Loucy (cell line): ENCODE measurements at regions not wholly inside any gene's neighbourhood (a gene's known extent, or its start where the extent isn't known, plus 50 kb on each side); places are given as distances from the start of the nearest gene placed in this dataset.

Experiments used
- H2AFZ ChIP-seq: fragments of 200-600 bp; sonication (generic); 2 replicates; pipeline ENCODE4 v1.6.0; 2016; ENCODE audit warnings: antibody characterized with exemption, mild to moderate bottlenecking, low read length, moderate library complexity
- H3F3A ChIP-seq: fragments of 200-600 bp; 2 replicates; pipeline ENCODE4 v1.6.0; 2016; ENCODE audit warnings: antibody characterized with exemption, low read depth, mild to moderate bottlenecking
- H3K27me3 ChIP-seq: fragments of 200-600 bp; sonication (generic); 2 replicates; pipeline ENCODE4 v1.6.1; 2014; ENCODE audit warnings: low read length, mild to moderate bottlenecking; ENCODE audit not compliant: insufficient read depth, poor library complexity, severe bottlenecking
- H3K36me3 ChIP-seq: fragments of 200-600 bp; sonication (generic); 2 replicates; pipeline ENCODE4 v1.6.1; 2016; ENCODE audit warnings: low read length; ENCODE audit not compliant: insufficient read depth
- H3K4me1 ChIP-seq: fragments of 200-600 bp; sonication (generic); 2 replicates; pipeline ENCODE4 v1.5.1; 2014; ENCODE audit warnings: low read length, mild to moderate bottlenecking; ENCODE audit not compliant: insufficient read depth, poor library complexity, severe bottlenecking
- H3K4me2 ChIP-seq: fragments of 200-600 bp; sonication (generic); 2 replicates; pipeline ENCODE4 v1.6.0; 2014; ENCODE audit warnings: antibody characterized with exemption, low read length, low read depth, mild to moderate bottlenecking; ENCODE audit not compliant: poor library complexity, severe bottlenecking
- H3K4me3 ChIP-seq: fragments of 200-600 bp; sonication (generic); 2 replicates; pipeline ENCODE4 v1.5.1; 2014; ENCODE audit warnings: low read length, mild to moderate bottlenecking, mixed read lengths; ENCODE audit not compliant: poor library complexity, severe bottlenecking
- H3K79me2 ChIP-seq: fragments of 200-600 bp; sonication (generic); 2 replicates; pipeline ENCODE4 v1.6.1; 2014; ENCODE audit warnings: low read length; ENCODE audit not compliant: insufficient read depth
- H3K9ac ChIP-seq: fragments of 200-600 bp; sonication (generic); 2 replicates; pipeline ENCODE4 v1.6.0; 2014; ENCODE audit warnings: mild to moderate bottlenecking, low read depth, low read length, moderate library complexity; ENCODE audit not compliant: poor library complexity, severe bottlenecking
- H3K9me2 ChIP-seq: fragments of 200-600 bp; sonication (generic); replicated peaks from 2 replicates; pipeline ENCODE4 v1.6.1; 2016; ENCODE audit warnings: low read depth, low read length, mixed read lengths
- H3K9me3 ChIP-seq: fragments of 200-600 bp; sonication (generic); 2 replicates; pipeline ENCODE4 v1.6.1; 2014; ENCODE audit warnings: mild to moderate bottlenecking, antibody characterized with exemption, low read length, low read depth; ENCODE audit not compliant: insufficient read depth
- H4K20me1 ChIP-seq: fragments of 200-600 bp; sonication (generic); 2 replicates; pipeline ENCODE4 v1.6.0; 2014; ENCODE audit warnings: antibody characterized with exemption, low read length, mild to moderate bottlenecking; ENCODE audit not compliant: insufficient read depth, poor library complexity, severe bottlenecking
- CTCF ChIP-seq: fragments of 200-600 bp; sonication (generic); conservative IDR thresholded peaks from 2 replicates; pipeline ENCODE4 v1.5.1; 2014; ENCODE audit warnings: mild to moderate bottlenecking, antibody characterized with exemption, low read length
- EZH2phosphoT487 ChIP-seq: fragments of 200-600 bp; IDR thresholded peaks from 2 replicates; pipeline ENCODE4 v1.6.1; 2018; ENCODE audit warnings: antibody characterized with exemption, mild to moderate bottlenecking, moderate library complexity, borderline replicate concordance

- Histone ChIP-seq H3K9me3 (no peaks in the 10 kb centered on the region), H3K36me3 (no peaks in the 10 kb centered on the region), H3K4me3 (no peak overlapping the region), H3K4me2 (no peak overlapping the region), H3K9me2 (no peaks in the 10 kb centered on the region), H3K9ac (no peak overlapping the region), H3K4me1 (no peaks in the 10 kb centered on the region), H2AFZ (no peak overlapping the region), H3F3A (no peaks in the 10 kb centered on the region), H4K20me1 (no peaks in the 10 kb centered on the region), H3K27me3 (no peaks in the 10 kb centered on the region), H3K79me2 (no peaks in the 10 kb centered on the region)
- no peak for TF ChIP-seq EZH2phosphoT487
- TF ChIP-seq CTCF = no peak
Measured at GRCh38 chr6:85798931-85799652, 156.4 kb upstream of the SYNCRIP start.

DNA sequence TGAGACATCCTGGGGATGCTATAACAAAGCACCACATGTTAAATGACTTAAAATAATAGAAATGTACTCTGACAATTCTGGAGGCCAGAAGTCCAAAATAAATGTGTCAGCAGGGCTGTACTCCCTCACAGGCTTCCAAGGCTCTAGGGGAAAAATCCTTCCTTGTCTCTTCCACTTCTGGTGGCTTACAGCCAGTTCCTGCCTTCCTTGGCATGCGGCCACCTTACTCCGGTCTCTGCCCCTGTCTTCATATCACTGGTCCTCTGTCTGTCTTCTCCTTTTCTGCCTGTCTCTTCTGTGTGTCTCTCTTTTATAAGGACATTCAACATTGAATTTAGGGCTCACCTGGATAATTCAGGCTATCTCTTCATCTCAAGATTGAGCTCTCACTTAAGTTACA, 155.3 kb upstream of the SYNCRIP start:
- H3K27me3 ChIP-seq = no peaks in the 10 kb centered on the region
- no peaks in the 10 kb centered on the region for H4K20me1 ChIP-seq
- TF ChIP-seq EZH2phosphoT487 (no peak), CTCF (no peak)
- no peaks in the 10 kb centered on the region for H3K36me3 ChIP-seq
- no peaks in the 10 kb centered on the region for H3F3A ChIP-seq
- no peaks in the 10 kb centered on the region for H3K9me2 ChIP-seq
- H3K9ac ChIP-seq = no peak overlapping the region
- H3K4me2 ChIP-seq = no peak overlapping the region
- H2AFZ ChIP-seq = no peak overlapping the region
- H3K4me3 ChIP-seq = no peak overlapping the region
- H3K9me3 ChIP-seq = no peaks in the 10 kb centered on the region
- no peaks in the 10 kb centered on the region for H3K4me1 ChIP-seq
- H3K79me2 ChIP-seq = no peaks in the 10 kb centered on the region

- Histone ChIP-seq H3K4me1 (no peaks in the 10 kb centered on the region), H2AFZ (no peak overlapping the region), H3K79me2 (no peaks in the 10 kb centered on the region), H3K9ac (no peak overlapping the region), H3F3A (no peaks in the 10 kb centered on the region), H3K4me3 (no peak overlapping the region), H3K9me2 (no peaks in the 10 kb centered on the region), H3K4me2 (no peak overlapping the region), H3K9me3 (no peaks in the 10 kb centered on the region), H3K36me3 (no peaks in the 10 kb centered on the region), H3K27me3 (no peaks in the 10 kb centered on the region), H4K20me1 (no peaks in the 10 kb centered on the region)
- TF ChIP-seq CTCF = no peak
- TF ChIP-seq EZH2phosphoT487 = no peak
Measured at GRCh38 chr6:85795945-85796344, 153.3 kb upstream of the SYNCRIP start.
